Glomerular endothelial cell (primary cell): ENCODE measurements at regions not wholly inside any gene's neighbourhood (a gene's known extent, or its start where the extent isn't known, plus 50 kb on each side); places are given as distances from the start of the nearest gene placed in this dataset.
"Not testable (repeated sequence)": the region's sequence is repeated elsewhere in the genome, so short reads cannot be mapped to it uniquely, and the experiment has no call there.

Experiments
- DNase-seq: peaks from one replicate; pipeline ENCODE4 v3.0.0-alpha.2; 2011; ENCODE audit warnings: low read depth, low spot score; ENCODE audit errors: extremely low read depth

GRCh38 chr11:60592601-60593000, 77.4 kb downstream of the MS4A13 start:
- no peak for DNase-seq

GRCh38 chr11:60594998-60595642, 79.9 kb downstream of the MS4A13 start:
- DNase-seq = no peak

- no peak for DNase-seq
These were observed 91.9 kb upstream of the MS4A8 start for GRCh38 chr11:60607483-60607882.

- no peak for DNase-seq
These were observed 89.8 kb upstream of the MS4A8 start for GRCh38 chr11:60609632-60610031.

GRCh38 chr11:60610702-60611101, 88.7 kb upstream of the MS4A8 start:
- DNase-seq = no peak

- no peak for DNase-seq
These were observed 83.9 kb upstream of the MS4A8 start for GRCh38 chr11:60615497-60615896.

GRCh38 chr11:60621940-60622339, 77.5 kb upstream of the MS4A8 start:
- not testable (repeated sequence) for DNase-seq

GRCh38 chr11:60622776-60623175, 76.6 kb upstream of the MS4A8 start:
- DNase-seq = not testable (repeated sequence)

GRCh38 chr11:60625262-60625661, 74.2 kb upstream of the MS4A8 start:
- DNase-seq = peak; percentile 18

- no peak for DNase-seq
These were observed 70.0 kb upstream of the MS4A8 start for GRCh38 chr11:60629399-60629798.

- DNase-seq = no peak
These were observed 67.5 kb upstream of the MS4A8 start for GRCh38 chr11:60631944-60632343.

GRCh38 chr11:60633645-60634044, 65.8 kb upstream of the MS4A8 start:
- no peak for DNase-seq

GRCh38 chr11:60634126-60634525, 65.3 kb upstream of the MS4A8 start:
- DNase-seq = no peak

- DNase-seq = no peak
These were observed 57.5 kb upstream of the MS4A8 start for GRCh38 chr11:60641940-60642339.

- DNase-seq = no peak
These were observed 52.3 kb upstream of the MS4A8 start for GRCh38 chr11:60647087-60647486.
